ENCODE measurements at regions not wholly inside any gene's neighbourhood (a gene's known extent, or its start where the extent isn't known, plus 50 kb on each side); places are given as distances from the start of the nearest gene placed in this dataset.

- Histone ChIP-seq H3F3A (ENCODE audit: low read length, unreplicated experiment) (no peaks in the 10 kb centered on the region), H3K27me3 (ENCODE audit: low read length) (no peaks in the 10 kb centered on the region), H3K4me2 (ENCODE audit: low read length) (no peak overlapping the region), H3K27ac (ENCODE audit: low read length) (no peak overlapping the region), H3K9me3 (ENCODE audit: low read length) (no peaks in the 10 kb centered on the region), H3K36me3 (ENCODE audit: low read depth, low read length) (no peaks in the 10 kb centered on the region), H3K4me3 (ENCODE audit: low read length) (no peak overlapping the region), H4K20me1 (ENCODE audit: low read length) (no peaks in the 10 kb centered on the region), H3K9me2 (replicated peaks; ENCODE audit: low read length) (no peaks in the 10 kb centered on the region), H3K79me2 (ENCODE audit: low read length) (no peaks in the 10 kb centered on the region), H2AFZ (ENCODE audit: low read length) (no peak overlapping the region), H3K9ac (ENCODE audit: low read length) (no peak overlapping the region), H3K4me1 (ENCODE audit: insufficient read depth, low read length) (no peaks in the 10 kb centered on the region)
- ChIA-PET CTCF (no interaction called here), POLR2A (ENCODE audit: unreplicated experiment) (no interaction called here)
- ATAC-seq (no peak), DNase-seq (no peak)
- intact Hi-C loops (cut with micrococcal nuclease), result no loop called here
- BruUV-seq (replicated peaks), result no TSS peak
- TF ChIP-seq CTCF (conservative IDR thresholded peaks at IDR 0.05; ENCODE audit: low read depth, low read length), result no peak
- TF ChIP-seq EZH2phosphoT487 (IDR thresholded peaks at IDR 0.05; ENCODE audit: borderline replicate concordance, low read length), result no peak
- no peak for TF ChIP-seq EZH2 (IDR thresholded peaks at IDR 0.05; ENCODE audit: low read length, unreplicated experiment)
Observed at GRCh38 chr16:35319536-35320192, 1860.3 kb downstream of the TP53TG3F start.

GRCh38 chr16:35325936-35326335, 1866.5 kb downstream of the TP53TG3F start:
- H3K4me1 ChIP-seq (ENCODE audit: insufficient read depth, low read length), result no peaks in the 10 kb centered on the region
- BruUV-seq (replicated peaks), result no TSS peak
- ATAC-seq, result no peak
- H3K27me3 ChIP-seq (ENCODE audit: low read length), result no peaks in the 10 kb centered on the region
- no peak for TF ChIP-seq EZH2phosphoT487 (IDR thresholded peaks at IDR 0.05; ENCODE audit: borderline replicate concordance, low read length)
- TF ChIP-seq EZH2 (IDR thresholded peaks at IDR 0.05; ENCODE audit: low read length, unreplicated experiment), result no peak
- TF ChIP-seq CTCF (conservative IDR thresholded peaks at IDR 0.05; ENCODE audit: low read depth, low read length), result no peak
- ChIA-PET CTCF (no interaction called here), POLR2A (ENCODE audit: unreplicated experiment) (no interaction called here)
- DNase-seq, result no peak
- H3K9ac ChIP-seq (ENCODE audit: low read length), result no peak overlapping the region
- H4K20me1 ChIP-seq (ENCODE audit: low read length), result no peaks in the 10 kb centered on the region
- no peak overlapping the region for H2AFZ ChIP-seq (ENCODE audit: low read length)
- no peaks in the 10 kb centered on the region for H3K9me3 ChIP-seq (ENCODE audit: low read length)
- H3K27ac ChIP-seq (ENCODE audit: low read length), result no peak overlapping the region
- intact Hi-C loops (cut with micrococcal nuclease), result no loop called here
- H3F3A ChIP-seq (ENCODE audit: low read length, unreplicated experiment), result no peaks in the 10 kb centered on the region
- H3K79me2 ChIP-seq (ENCODE audit: low read length), result no peaks in the 10 kb centered on the region
- H3K4me3 ChIP-seq (ENCODE audit: low read length), result no peak overlapping the region
- no peaks in the 10 kb centered on the region for H3K9me2 ChIP-seq (replicated peaks; ENCODE audit: low read length)
- no peak overlapping the region for H3K4me2 ChIP-seq (ENCODE audit: low read length)
- no peaks in the 10 kb centered on the region for H3K36me3 ChIP-seq (ENCODE audit: low read depth, low read length)

- Histone ChIP-seq H3K9ac (ENCODE audit: low read length) (no peak overlapping the region), H3K4me1 (ENCODE audit: insufficient read depth, low read length) (no peaks in the 10 kb centered on the region), H3K4me2 (ENCODE audit: low read length) (no peak overlapping the region), H3K79me2 (ENCODE audit: low read length) (no peaks in the 10 kb centered on the region), H3K4me3 (ENCODE audit: low read length) (no peak overlapping the region), H3K36me3 (ENCODE audit: low read depth, low read length) (no peaks in the 10 kb centered on the region), H3F3A (ENCODE audit: low read length, unreplicated experiment) (no peaks in the 10 kb centered on the region), H4K20me1 (ENCODE audit: low read length) (no peaks in the 10 kb centered on the region), H3K27ac (ENCODE audit: low read length) (no peak overlapping the region), H3K9me3 (ENCODE audit: low read length) (0 out of 2 replicates have a peak, but pooled peaks cover 3% of the 10 kb centered on the region), H3K27me3 (ENCODE audit: low read length) (no peaks in the 10 kb centered on the region), H2AFZ (ENCODE audit: low read length) (no peak overlapping the region), H3K9me2 (replicated peaks; ENCODE audit: low read length) (no peaks in the 10 kb centered on the region)
- ChIA-PET CTCF (no interaction called here), POLR2A (ENCODE audit: unreplicated experiment) (no interaction called here)
- intact Hi-C loops (cut with micrococcal nuclease), result no loop called here
- TF ChIP-seq EZH2phosphoT487 (IDR thresholded peaks at IDR 0.05; ENCODE audit: borderline replicate concordance, low read length), result no peak
- TF ChIP-seq EZH2 (IDR thresholded peaks at IDR 0.05; ENCODE audit: low read length, unreplicated experiment), result no peak
- no peak for TF ChIP-seq CTCF (conservative IDR thresholded peaks at IDR 0.05; ENCODE audit: low read depth, low read length)
- no TSS peak for BruUV-seq (replicated peaks)
- no peak for DNase-seq
- ATAC-seq, result no peak
Observed at GRCh38 chr16:35339337-35339736, 1879.9 kb downstream of the TP53TG3F start.

All from PC-3 (cell line).